ENCODE measurements at regions not wholly inside any gene's neighbourhood (a gene's known extent, or its start where the extent isn't known, plus 50 kb on each side); places are given as distances from the start of the nearest gene placed in this dataset.
A peak's percentile ranks its signal among the peaks of the same experiment; 100 is the strongest.

DNA sequence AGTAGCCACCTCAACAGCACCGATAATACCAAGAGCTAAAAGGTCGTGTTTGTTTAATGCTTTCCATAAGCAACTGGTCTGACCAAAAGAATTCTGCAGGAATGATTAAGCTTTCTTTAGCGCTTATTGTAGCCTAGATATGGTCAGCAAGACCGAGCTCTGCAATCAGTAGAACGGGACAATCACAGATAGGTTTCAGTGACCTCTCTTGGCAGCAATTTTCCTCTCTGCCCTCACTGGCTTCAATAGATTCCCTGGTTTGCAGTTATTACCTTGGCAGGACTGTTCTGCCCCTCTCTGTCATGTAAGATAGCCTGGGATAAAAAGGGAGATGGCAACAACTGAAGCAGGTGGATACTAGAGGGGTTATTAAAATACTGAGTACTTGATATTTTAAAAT is 337.1 kb upstream of the NECTIN3 start:
- no peaks in the 10 kb centered on the region for H3K27me3 ChIP-seq (ENCODE audit: control insufficient read depth in 4 of 4, insufficient read depth in 4 of 4, low read length in 3 of 4)
- H3K36me3 ChIP-seq (ENCODE audit: control insufficient read depth in 4 of 4, insufficient read depth in 3 of 4, low read depth in 1 of 4, low read length in 3 of 4), result no peaks in the 10 kb centered on the region
- no peak for DNase-seq (ENCODE audit: low spot score)
- TF ChIP-seq, protein P1, sequence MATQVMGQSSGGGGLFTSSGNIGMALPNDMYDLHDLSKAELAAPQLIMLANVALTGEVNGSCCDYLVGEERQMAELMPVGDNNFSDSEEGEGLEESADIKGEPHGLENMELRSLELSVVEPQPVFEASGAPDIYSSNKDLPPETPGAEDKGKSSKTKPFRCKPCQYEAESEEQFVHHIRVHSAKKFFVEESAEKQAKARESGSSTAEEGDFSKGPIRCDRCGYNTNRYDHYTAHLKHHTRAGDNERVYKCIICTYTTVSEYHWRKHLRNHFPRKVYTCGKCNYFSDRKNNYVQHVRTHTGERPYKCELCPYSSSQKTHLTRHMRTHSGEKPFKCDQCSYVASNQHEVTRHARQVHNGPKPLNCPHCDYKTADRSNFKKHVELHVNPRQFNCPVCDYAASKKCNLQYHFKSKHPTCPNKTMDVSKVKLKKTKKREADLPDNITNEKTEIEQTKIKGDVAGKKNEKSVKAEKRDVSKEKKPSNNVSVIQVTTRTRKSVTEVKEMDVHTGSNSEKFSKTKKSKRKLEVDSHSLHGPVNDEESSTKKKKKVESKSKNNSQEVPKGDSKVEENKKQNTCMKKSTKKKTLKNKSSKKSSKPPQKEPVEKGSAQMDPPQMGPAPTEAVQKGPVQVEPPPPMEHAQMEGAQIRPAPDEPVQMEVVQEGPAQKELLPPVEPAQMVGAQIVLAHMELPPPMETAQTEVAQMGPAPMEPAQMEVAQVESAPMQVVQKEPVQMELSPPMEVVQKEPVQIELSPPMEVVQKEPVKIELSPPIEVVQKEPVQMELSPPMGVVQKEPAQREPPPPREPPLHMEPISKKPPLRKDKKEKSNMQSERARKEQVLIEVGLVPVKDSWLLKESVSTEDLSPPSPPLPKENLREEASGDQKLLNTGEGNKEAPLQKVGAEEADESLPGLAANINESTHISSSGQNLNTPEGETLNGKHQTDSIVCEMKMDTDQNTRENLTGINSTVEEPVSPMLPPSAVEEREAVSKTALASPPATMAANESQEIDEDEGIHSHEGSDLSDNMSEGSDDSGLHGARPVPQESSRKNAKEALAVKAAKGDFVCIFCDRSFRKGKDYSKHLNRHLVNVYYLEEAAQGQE (IDR thresholded peaks at IDR 0.05), result no peak
- TF ChIP-seq RXRA (IDR thresholded peaks at IDR 0.05) (peak; percentile 12 to 22), FOXA2 (IDR thresholded peaks at IDR 0.05) (peak; percentile 14), RAD21 (IDR thresholded peaks at IDR 0.05) (peak; percentile 49 to 56)
- H3K4me3 ChIP-seq (ENCODE audit: low read depth in 1 of 3, low read length in 3 of 3), result no peak overlapping the region
- 45% methylated on average over 5 of the region's 5 CpGs for whole genome bisulfite sequencing
- H3K27ac ChIP-seq (ENCODE audit: low read depth in 1 of 2, low read length in 2 of 2), result no peak overlapping the region
- H3K4me1 ChIP-seq (ENCODE audit: control insufficient read depth in 4 of 4, insufficient read depth in 4 of 4, low read length in 3 of 4), result peaks cover 0 to 32% (median 16%) of the 10 kb centered on the region in 4 donors
- no peaks in the 10 kb centered on the region for H3K9me3 ChIP-seq (ENCODE audit: control insufficient read depth in 4 of 4, low read length in 3 of 4)
- no peak overlapping the region for H3K9ac ChIP-seq (ENCODE audit: low read depth in 1 of 2, low read length in 2 of 2)

DNA sequence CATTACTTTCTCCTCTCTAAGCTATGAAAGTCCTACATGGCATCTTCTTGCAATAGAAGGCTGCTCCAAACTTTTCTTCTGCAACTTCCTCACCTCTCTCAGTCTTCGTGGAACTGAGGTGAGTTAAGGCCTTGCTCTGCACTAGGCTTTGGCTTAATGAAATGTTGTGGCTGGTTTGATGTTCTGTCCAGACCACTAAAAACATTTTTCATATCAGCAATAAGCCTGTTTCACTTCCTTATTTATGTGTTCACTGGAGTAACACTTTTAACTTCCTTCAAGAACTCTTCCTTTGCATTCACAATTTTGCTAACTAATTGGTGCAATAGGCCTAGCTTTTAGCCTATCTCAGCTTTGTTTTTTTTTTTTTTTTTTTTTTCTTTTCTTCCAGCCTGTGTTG is 335.3 kb upstream of the NECTIN3 start:
- no peak for DNase-seq (ENCODE audit: low spot score)
- H3K4me1 ChIP-seq (ENCODE audit: control insufficient read depth in 4 of 4, insufficient read depth in 4 of 4, low read length in 3 of 4), result peaks cover 0 to 25% (median 12%) of the 10 kb centered on the region in 4 donors
- no peak overlapping the region for H3K4me3 ChIP-seq (ENCODE audit: low read depth in 1 of 3, low read length in 3 of 3)
- H3K27me3 ChIP-seq (ENCODE audit: control insufficient read depth in 4 of 4, insufficient read depth in 4 of 4, low read length in 3 of 4), result no peaks in the 10 kb centered on the region
- whole genome bisulfite sequencing, result 69% methylated on average over 1 of the region's 1 CpG
- TF ChIP-seq, protein P2, sequence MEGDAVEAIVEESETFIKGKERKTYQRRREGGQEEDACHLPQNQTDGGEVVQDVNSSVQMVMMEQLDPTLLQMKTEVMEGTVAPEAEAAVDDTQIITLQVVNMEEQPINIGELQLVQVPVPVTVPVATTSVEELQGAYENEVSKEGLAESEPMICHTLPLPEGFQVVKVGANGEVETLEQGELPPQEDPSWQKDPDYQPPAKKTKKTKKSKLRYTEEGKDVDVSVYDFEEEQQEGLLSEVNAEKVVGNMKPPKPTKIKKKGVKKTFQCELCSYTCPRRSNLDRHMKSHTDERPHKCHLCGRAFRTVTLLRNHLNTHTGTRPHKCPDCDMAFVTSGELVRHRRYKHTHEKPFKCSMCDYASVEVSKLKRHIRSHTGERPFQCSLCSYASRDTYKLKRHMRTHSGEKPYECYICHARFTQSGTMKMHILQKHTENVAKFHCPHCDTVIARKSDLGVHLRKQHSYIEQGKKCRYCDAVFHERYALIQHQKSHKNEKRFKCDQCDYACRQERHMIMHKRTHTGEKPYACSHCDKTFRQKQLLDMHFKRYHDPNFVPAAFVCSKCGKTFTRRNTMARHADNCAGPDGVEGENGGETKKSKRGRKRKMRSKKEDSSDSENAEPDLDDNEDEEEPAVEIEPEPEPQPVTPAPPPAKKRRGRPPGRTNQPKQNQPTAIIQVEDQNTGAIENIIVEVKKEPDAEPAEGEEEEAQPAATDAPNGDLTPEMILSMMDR (IDR thresholded peaks at IDR 0.05; ENCODE audit: low read depth, low read length, missing input control), result no peak
- no peak for TF ChIP-seq FOXA2 (IDR thresholded peaks at IDR 0.05)
- TF ChIP-seq, protein P3, sequence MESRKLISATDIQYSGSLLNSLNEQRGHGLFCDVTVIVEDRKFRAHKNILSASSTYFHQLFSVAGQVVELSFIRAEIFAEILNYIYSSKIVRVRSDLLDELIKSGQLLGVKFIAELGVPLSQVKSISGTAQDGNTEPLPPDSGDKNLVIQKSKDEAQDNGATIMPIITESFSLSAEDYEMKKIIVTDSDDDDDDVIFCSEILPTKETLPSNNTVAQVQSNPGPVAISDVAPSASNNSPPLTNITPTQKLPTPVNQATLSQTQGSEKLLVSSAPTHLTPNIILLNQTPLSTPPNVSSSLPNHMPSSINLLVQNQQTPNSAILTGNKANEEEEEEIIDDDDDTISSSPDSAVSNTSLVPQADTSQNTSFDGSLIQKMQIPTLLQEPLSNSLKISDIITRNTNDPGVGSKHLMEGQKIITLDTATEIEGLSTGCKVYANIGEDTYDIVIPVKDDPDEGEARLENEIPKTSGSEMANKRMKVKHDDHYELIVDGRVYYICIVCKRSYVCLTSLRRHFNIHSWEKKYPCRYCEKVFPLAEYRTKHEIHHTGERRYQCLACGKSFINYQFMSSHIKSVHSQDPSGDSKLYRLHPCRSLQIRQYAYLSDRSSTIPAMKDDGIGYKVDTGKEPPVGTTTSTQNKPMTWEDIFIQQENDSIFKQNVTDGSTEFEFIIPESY (IDR thresholded peaks at IDR 0.05), result no peak
- no peaks in the 10 kb centered on the region for H3K36me3 ChIP-seq (ENCODE audit: control insufficient read depth in 4 of 4, insufficient read depth in 3 of 4, low read depth in 1 of 4, low read length in 3 of 4)
- no peak overlapping the region for H3K9ac ChIP-seq (ENCODE audit: low read depth in 1 of 2, low read length in 2 of 2)
- no peaks in the 10 kb centered on the region for H3K9me3 ChIP-seq (ENCODE audit: control insufficient read depth in 4 of 4, low read length in 3 of 4)
- H3K27ac ChIP-seq (ENCODE audit: low read depth in 1 of 2, low read length in 2 of 2), result no peak overlapping the region

DNA sequence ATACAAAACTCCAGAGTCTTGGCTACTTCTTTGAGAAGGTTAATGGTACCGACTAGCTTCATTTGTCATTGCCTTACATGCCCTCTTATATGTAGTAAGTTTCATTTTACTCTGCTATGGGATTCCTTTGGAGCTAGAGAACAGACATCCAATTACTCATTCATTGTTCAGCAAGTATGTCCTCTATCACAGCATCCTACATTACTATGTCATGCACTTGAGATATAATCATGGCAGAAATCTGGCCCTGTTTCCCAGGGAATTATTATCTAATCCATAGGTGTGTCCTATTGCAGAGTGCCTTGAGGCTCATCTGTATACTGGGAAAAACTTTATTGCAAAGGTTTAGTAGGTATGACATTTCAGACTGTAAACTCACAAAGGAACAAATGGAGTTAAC is 333.1 kb upstream of the NECTIN3 start:
- no peak overlapping the region for H3K9ac ChIP-seq (ENCODE audit: low read depth in 1 of 2, low read length in 2 of 2)
- peaks cover 0 to 15% (median 13%) of the 10 kb centered on the region in 4 donors for H3K4me1 ChIP-seq (ENCODE audit: control insufficient read depth in 4 of 4, insufficient read depth in 4 of 4, low read length in 3 of 4)
- DNase-seq (ENCODE audit: low spot score), result no peak
- H3K9me3 ChIP-seq (ENCODE audit: control insufficient read depth in 4 of 4, low read length in 3 of 4), result no peaks in the 10 kb centered on the region
- no peak overlapping the region for H3K4me3 ChIP-seq (ENCODE audit: low read depth in 1 of 3, low read length in 3 of 3)
- H3K27me3 ChIP-seq (ENCODE audit: control insufficient read depth in 4 of 4, insufficient read depth in 4 of 4, low read length in 3 of 4), result no peaks in the 10 kb centered on the region
- H3K27ac ChIP-seq (ENCODE audit: low read depth in 1 of 2, low read length in 2 of 2), result no peak overlapping the region
- 97% methylated on average over 1 of the region's 1 CpG for WGBS
- no peaks in the 10 kb centered on the region for H3K36me3 ChIP-seq (ENCODE audit: control insufficient read depth in 4 of 4, insufficient read depth in 3 of 4, low read depth in 1 of 4, low read length in 3 of 4)
- TF ChIP-seq RXRA (IDR thresholded peaks at IDR 0.05) (no peak), YY1 (IDR thresholded peaks at IDR 0.05) (no peak), SP1 (IDR thresholded peaks at IDR 0.05) (no peak), NR2F2 (IDR thresholded peaks at IDR 0.05) (no peak), GABPA (IDR thresholded peaks at IDR 0.05 in 1 of 2, conservative IDR thresholded peaks at IDR 0.05 in 1 of 2) (no peak), HNF4G (IDR thresholded peaks at IDR 0.05) (no peak), FOXA1 (IDR thresholded peaks at IDR 0.05) (no peak), RAD21 (IDR thresholded peaks at IDR 0.05) (no peak), JUND (IDR thresholded peaks at IDR 0.05) (no peak), TAF1 (conservative IDR thresholded peaks at IDR 0.05) (no peak), EGR1 (IDR thresholded peaks at IDR 0.05; ENCODE audit: low read depth in 2 of 2) (no peak)
- TF ChIP-seq, protein P3 (IDR thresholded peaks at IDR 0.05), result no peak
- TF ChIP-seq, protein P1 (IDR thresholded peaks at IDR 0.05), result no peak
